Pancreas (tissue), 10 donors: ENCODE measurements at regions not wholly inside any gene's neighbourhood (a gene's known extent, or its start where the extent isn't known, plus 50 kb on each side); places are given as distances from the start of the nearest gene placed in this dataset.

Experiments
- ATAC-seq, 4 donors: fragments of 200-7000 bp; cut with Tn5 transposase; one replicate each; pipeline versions ENCODE4 v1.8.0 to v1.9.1; 2020; ENCODE audit warnings: mild to moderate bottlenecking in 4 of 4, moderate library complexity in 4 of 4
- DNase-seq, 6 donors: peaks; one replicate each; pipeline ENCODE4 v3.0.0-alpha.2; 2020
- FAIRE-seq: peaks from 2 replicates; lab custom pipeline; 2012; peaks lifted over from hg19 to GRCh38; lab: Jason Lieb, UNC
- H3K27ac ChIP-seq, 4 donors: fragments of 200-600 bp; sonication (generic); 1 replicate in 3 of 4; 2 replicates in 1 of 4; pipeline versions ENCODE4 v1.5.0 to v1.8.0; 2020
- H3K27me3 ChIP-seq, 4 donors: fragments of 200-600 bp; one replicate each; pipeline ENCODE4 v1.8.0; 2021
- H3K36me3 ChIP-seq, 3 donors: fragments of 200-600 bp; sonication (generic) in 1 of 3; one replicate each; pipeline versions ENCODE4 v1.5.0 to v1.8.0; 2020 to 2021
- H3K4me1 ChIP-seq, 3 donors: fragments of 200-600 bp; one replicate each; pipeline ENCODE4 v1.8.0; 2021
- H3K4me3 ChIP-seq, 4 donors: fragments of 200-600 bp; sonication (generic) in 2 of 4; one replicate each; pipeline versions ENCODE4 v1.5.0 to v1.8.0; 2020 to 2021
- H3K9me3 ChIP-seq, 4 donors: fragments of 200-600 bp; one replicate each; pipeline ENCODE4 v1.8.0; 2021
- CTCF ChIP-seq, 4 donors: fragments of 200-600 bp; sonication (generic) in 3 of 4; IDR thresholded peaks; one replicate each; pipeline versions ENCODE4 v1.5.0 to v1.8.0; 2021; ENCODE audit warnings: antibody characterized with exemption in 4 of 4
- WGBS, 2 donors: extraction: QIAGEN DNeasy Blood & Tissue Kit; methylation state at CpG; one replicate each; pipeline ENCODE4 v1.1.7; 2013; 5-methylcytosine and 5-hydroxymethylcytosine counted together
- intact Hi-C, 3 donors: fragments of 100-400 bp; cut with DNase I; formaldehyde crosslinking; loops; one replicate each; pipeline versions ENCODE4 v1.11.1 to v1.14.2; 2022
- donor health status: healthy with polysubstance abuse.
- donor health status: DM: no; HTN: no; CAD: no; lungs with moderate emphysema.
- donor health status: DM: no; HTN: no; CAD: no.
- donor health status: control.
- donor health status: control.
- donor health status: Bipolar disorder and iron deficiency.
- donor health status: DM: yes; HTN: yes; CAD: no.
- donor health status: DM: no; HTN: no; CAD: no.
- donor health status: DM: no; HTN: no; CAD: no.
- donor health status: DM: yes; HTN: yes; CAD: no.

DNA sequence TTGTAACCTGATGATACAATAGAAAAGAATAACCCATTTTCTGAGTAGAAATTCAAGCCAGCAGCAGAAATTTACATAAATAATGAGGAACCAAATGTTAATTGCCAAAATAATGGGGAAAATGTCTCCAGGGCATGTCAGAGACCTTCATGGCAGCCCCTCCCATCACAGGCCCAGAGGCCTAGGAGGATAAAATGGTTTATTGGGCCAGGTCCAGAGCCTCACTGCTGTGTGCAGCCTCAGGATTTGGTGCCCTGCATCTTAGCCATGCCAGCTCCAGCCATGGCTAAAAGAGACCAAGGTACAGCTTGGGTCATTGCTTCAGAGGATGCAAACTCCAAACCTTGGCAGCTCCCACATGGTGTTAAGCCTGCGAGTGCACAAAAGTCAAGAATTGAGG is 352.1 kb upstream of the MEIS2 start:
- intact Hi-C loops = loop anchor here in 1 of 3 donors (10.0 kb wide), 1 partner anchor 58 kb away; no protein-coding TSS in a partner anchor
- no peak for TF ChIP-seq CTCF (IDR thresholded peaks at IDR 0.05)
- no peaks in the 10 kb centered on the region for H3K36me3 ChIP-seq
- no peaks in the 10 kb centered on the region for H3K4me1 ChIP-seq
- no peak for ATAC-seq
- no peaks in the 10 kb centered on the region for H3K9me3 ChIP-seq
- no peak for DNase-seq
- H3K27me3 ChIP-seq = no peaks in the 10 kb centered on the region
- FAIRE-seq = no peak
- no peak overlapping the region for H3K27ac ChIP-seq
- WGBS, 2 donors = 71 to 91% methylated on average over 1 of the region's 1 CpG
- no peak overlapping the region for H3K4me3 ChIP-seq

DNA sequence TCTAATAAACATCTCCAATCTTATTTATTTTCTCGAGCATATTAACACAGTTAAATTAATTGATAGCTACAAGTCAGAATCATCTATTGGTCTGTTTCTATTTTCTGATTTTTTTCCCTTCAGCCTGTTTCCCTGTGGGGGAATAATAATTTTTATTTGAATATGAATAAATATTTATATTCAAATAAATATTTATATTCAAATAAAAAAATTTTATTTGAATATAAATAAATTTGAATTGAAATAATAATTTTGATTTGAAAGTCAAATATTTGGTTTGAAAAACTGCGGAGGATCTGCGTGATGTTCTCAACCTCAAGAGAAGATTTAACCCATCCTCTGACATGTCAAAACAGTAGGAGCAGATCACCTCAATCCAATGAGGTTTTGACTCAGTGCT is 380.1 kb upstream of the MEIS2 start:
- FAIRE-seq = no peak
- 39 to 45% methylated on average over 3 of the region's 3 CpGs for WGBS, 2 donors
- no peak for DNase-seq
- intact Hi-C loops = no loop called here
- no peak overlapping the region for H3K27ac ChIP-seq
- no peak for ATAC-seq
- H3K4me1 ChIP-seq = no peaks in the 10 kb centered on the region
- no peak overlapping the region for H3K4me3 ChIP-seq
- H3K27me3 ChIP-seq = no peaks in the 10 kb centered on the region
- no peak for TF ChIP-seq CTCF (IDR thresholded peaks at IDR 0.05)
- H3K9me3 ChIP-seq = no peaks in the 10 kb centered on the region
- H3K36me3 ChIP-seq = no peaks in the 10 kb centered on the region

DNA sequence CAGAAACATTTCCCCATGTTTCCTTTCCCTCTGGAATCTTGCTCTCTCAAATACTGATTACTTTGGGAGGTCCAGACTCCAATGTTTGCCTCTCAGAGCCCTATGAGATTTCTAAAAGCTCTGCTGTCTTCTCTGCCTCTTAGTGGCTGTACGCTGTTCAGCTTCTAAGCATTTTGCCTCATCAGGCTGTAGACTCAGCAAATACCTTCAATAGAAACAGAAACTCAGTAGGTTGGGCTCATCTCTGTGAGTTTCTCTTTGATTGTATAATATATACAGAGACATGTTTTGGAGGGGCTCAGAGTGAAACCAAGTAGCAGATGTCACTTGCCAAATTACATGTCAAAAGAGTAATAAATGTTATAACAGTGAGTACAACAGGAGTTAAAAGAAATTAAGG is 380.8 kb upstream of the MEIS2 start:
- H3K4me1 ChIP-seq = no peaks in the 10 kb centered on the region
- no peak overlapping the region for H3K27ac ChIP-seq
- ATAC-seq = no peak
- no peak for FAIRE-seq
- DNase-seq = no peak
- no peaks in the 10 kb centered on the region for H3K9me3 ChIP-seq
- intact Hi-C loops = no loop called here
- TF ChIP-seq CTCF (IDR thresholded peaks at IDR 0.05) = no peak
- WGBS, 2 donors = 51 to 63% methylated on average over 1 of the region's 1 CpG
- no peaks in the 10 kb centered on the region for H3K36me3 ChIP-seq
- H3K4me3 ChIP-seq = no peak overlapping the region
- no peaks in the 10 kb centered on the region for H3K27me3 ChIP-seq

GRCh38 chr15:37483779-37484178 is 383.4 kb upstream of the MEIS2 start:
- intact Hi-C loops = no loop called here
- 71 to 85% methylated on average over 6 of the region's 6 CpGs for WGBS, 2 donors
- H3K4me3 ChIP-seq = no peak overlapping the region
- H3K4me1 ChIP-seq = no peaks in the 10 kb centered on the region
- no peak for ATAC-seq
- no peak overlapping the region for H3K27ac ChIP-seq
- TF ChIP-seq CTCF (IDR thresholded peaks at IDR 0.05) = no peak
- H3K27me3 ChIP-seq = no peaks in the 10 kb centered on the region
- DNase-seq = peak in 1 of 6 donors; percentile 11
- H3K9me3 ChIP-seq = no peaks in the 10 kb centered on the region
- H3K36me3 ChIP-seq = no peaks in the 10 kb centered on the region
- FAIRE-seq = no peak

GRCh38 chr15:37485056-37485455 is 384.7 kb upstream of the MEIS2 start:
- intact Hi-C loops = no loop called here
- Histone ChIP-seq H3K27me3 (no peaks in the 10 kb centered on the region), H3K4me3 (no peak overlapping the region), H3K9me3 (no peaks in the 10 kb centered on the region), H3K36me3 (no peaks in the 10 kb centered on the region), H3K27ac (no peak overlapping the region), H3K4me1 (no peaks in the 10 kb centered on the region)
- WGBS, 2 donors = 60 to 80% methylated on average over 4 of the region's 4 CpGs
- DNase-seq (no peak), FAIRE-seq (no peak), ATAC-seq (no peak)
- TF ChIP-seq CTCF (IDR thresholded peaks at IDR 0.05) = no peak
